OCI-LY7 (cell line): ENCODE measurements at regions not wholly inside any gene's neighbourhood (a gene's known extent, or its start where the extent isn't known, plus 50 kb on each side); places are given as distances from the start of the nearest gene placed in this dataset.

Experiments used
- BruUV-seq: library from RNA; stranded (reverse); fragments of 400-500 nt; replicated peaks from 2 replicates; lab custom pipeline; 2021; lab: Mats Ljungman, UMichigan
- CTCF ChIA-PET: fragments of 300-600 bp; sonication (Branson Sonifier 250); formaldehyde crosslinking; loops from one replicate; lab custom pipeline; 2022; ENCODE audit warnings: antibody characterized with exemption; ENCODE audit not compliant: unreplicated experiment; lab: Charles Lee
- POLR2A ChIA-PET: fragments of 300-600 bp; sonication (Branson Sonifier 250); formaldehyde crosslinking; loops from one replicate; lab custom pipeline; 2022; ENCODE audit warnings: antibody characterized with exemption; lab: Charles Lee
- DNase-seq: peaks from one replicate; pipeline ENCODE4 v3.0.0-alpha.2; 2015; ENCODE audit warnings: low spot score
- H2AFZ ChIP-seq: fragments of 200-600 bp; sonication (generic), shearing (Covaris generic); 2 replicates; pipeline ENCODE4 v1.6.1; 2014; ENCODE audit warnings: mild to moderate bottlenecking, antibody characterized with exemption, low read length, moderate library complexity
- H3K27ac ChIP-seq: fragments of 200-600 bp; sonication (generic); 2 replicates; pipeline ENCODE4 v1.5.1; 2014; ENCODE audit warnings: mixed run types, low read depth, mild to moderate bottlenecking, moderate library complexity, low read length, inconsistent platforms; ENCODE audit not compliant: poor library complexity, severe bottlenecking
- H3K36me3 ChIP-seq: fragments of 200-600 bp; sonication (generic); 2 replicates; pipeline ENCODE4 v1.6.1; 2014; ENCODE audit warnings: mild to moderate bottlenecking, antibody characterized with exemption, low read length, moderate library complexity, mixed read lengths; ENCODE audit not compliant: insufficient read depth
- H3K4me1 ChIP-seq: fragments of 200-600 bp; sonication (generic); 2 replicates; pipeline ENCODE4 v1.5.1; 2014; ENCODE audit warnings: mild to moderate bottlenecking, low read length; ENCODE audit not compliant: insufficient read depth, poor library complexity, severe bottlenecking
- H3K4me2 ChIP-seq: fragments of 200-600 bp; sonication (generic); 2 replicates; pipeline ENCODE4 v1.6.1; 2014; ENCODE audit warnings: mild to moderate bottlenecking, low read length
- H3K4me3 ChIP-seq: fragments of 200-600 bp; sonication (generic); 2 replicates; pipeline ENCODE4 v1.5.1; 2014; ENCODE audit warnings: mild to moderate bottlenecking, low read depth, low read length; ENCODE audit not compliant: poor library complexity, severe bottlenecking
- H3K79me2 ChIP-seq: fragments of 200-600 bp; sonication (generic); 2 replicates; pipeline ENCODE4 v1.6.1; 2016; ENCODE audit warnings: low read depth, mild to moderate bottlenecking, low read length, moderate library complexity, mixed read lengths; ENCODE audit not compliant: insufficient read depth
- H3K9me2 ChIP-seq: fragments of 200-600 bp; sonication (generic); 2 replicates; pipeline ENCODE4 v1.6.1; 2016; ENCODE audit warnings: mild to moderate bottlenecking, low read length, mixed read lengths; ENCODE audit not compliant: insufficient read depth
- H3K9me3 ChIP-seq: fragments of 200-600 bp; sonication (generic); 2 replicates; pipeline ENCODE4 v1.6.1; 2014; ENCODE audit warnings: mild to moderate bottlenecking, mixed run types, low read length, mixed read lengths
- H4K20me1 ChIP-seq: fragments of 200-600 bp; sonication (generic); 2 replicates; pipeline ENCODE4 v1.6.1; 2014; ENCODE audit warnings: mild to moderate bottlenecking, antibody characterized with exemption, low read length, moderate library complexity, mixed read lengths; ENCODE audit not compliant: insufficient read depth
- EZH2phosphoT487 ChIP-seq: fragments of 200-600 bp; sonication (generic); IDR thresholded peaks from 2 replicates; pipeline ENCODE4 v1.6.1; 2018; ENCODE audit warnings: low read depth, borderline replicate concordance, mild to moderate bottlenecking, mixed run types, antibody characterized with exemption, low read length, moderate library complexity, mixed read lengths
- intact Hi-C: fragments of 100-400 bp; cut with micrococcal nuclease; formaldehyde crosslinking; loops from one replicate; pipeline ENCODE4 v1.10.0; 2022; ENCODE audit not compliant: unreplicated experiment
- TF ChIP-seq, protein P1 (sequence below): fragments of 200-600 bp; sonication (generic); conservative IDR thresholded peaks from 2 replicates; pipeline ENCODE4 v1.5.1; 2014; ENCODE audit warnings: mild to moderate bottlenecking, antibody characterized with exemption, low read length, moderate library complexity, mixed read lengths

DNA sequence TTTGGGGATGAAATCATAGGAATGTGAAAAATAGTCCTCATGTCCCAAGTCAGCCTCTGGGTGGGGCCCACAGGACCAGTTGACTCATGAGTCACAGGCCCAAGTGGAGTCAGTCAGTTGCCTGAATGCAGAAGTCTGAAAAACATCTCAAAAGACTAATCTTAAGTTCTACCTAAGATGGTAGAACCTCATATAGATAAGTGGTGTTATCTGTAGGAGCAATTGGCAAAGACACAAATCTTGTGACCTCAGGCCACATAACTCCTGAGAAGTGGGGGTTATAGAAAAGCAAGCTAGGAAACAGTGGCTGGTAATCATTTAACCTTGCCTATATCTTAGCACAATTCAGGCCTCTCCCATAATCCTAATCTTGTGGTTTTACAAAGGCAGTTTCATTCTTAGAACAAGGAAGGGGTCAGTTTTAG, 257.1 kb upstream of the SPOPL start:
- Histone ChIP-seq H3K4me2 (no peak overlapping the region), H2AFZ (no peak overlapping the region), H3K4me3 (no peak overlapping the region), H4K20me1 (no peaks in the 10 kb centered on the region), H3K9me2 (no peaks in the 10 kb centered on the region), H3K79me2 (no peaks in the 10 kb centered on the region), H3K9me3 (no peaks in the 10 kb centered on the region), H3K27ac (no peak overlapping the region), H3K4me1 (no peaks in the 10 kb centered on the region), H3K36me3 (no peaks in the 10 kb centered on the region)
- TF ChIP-seq, protein P1, sequence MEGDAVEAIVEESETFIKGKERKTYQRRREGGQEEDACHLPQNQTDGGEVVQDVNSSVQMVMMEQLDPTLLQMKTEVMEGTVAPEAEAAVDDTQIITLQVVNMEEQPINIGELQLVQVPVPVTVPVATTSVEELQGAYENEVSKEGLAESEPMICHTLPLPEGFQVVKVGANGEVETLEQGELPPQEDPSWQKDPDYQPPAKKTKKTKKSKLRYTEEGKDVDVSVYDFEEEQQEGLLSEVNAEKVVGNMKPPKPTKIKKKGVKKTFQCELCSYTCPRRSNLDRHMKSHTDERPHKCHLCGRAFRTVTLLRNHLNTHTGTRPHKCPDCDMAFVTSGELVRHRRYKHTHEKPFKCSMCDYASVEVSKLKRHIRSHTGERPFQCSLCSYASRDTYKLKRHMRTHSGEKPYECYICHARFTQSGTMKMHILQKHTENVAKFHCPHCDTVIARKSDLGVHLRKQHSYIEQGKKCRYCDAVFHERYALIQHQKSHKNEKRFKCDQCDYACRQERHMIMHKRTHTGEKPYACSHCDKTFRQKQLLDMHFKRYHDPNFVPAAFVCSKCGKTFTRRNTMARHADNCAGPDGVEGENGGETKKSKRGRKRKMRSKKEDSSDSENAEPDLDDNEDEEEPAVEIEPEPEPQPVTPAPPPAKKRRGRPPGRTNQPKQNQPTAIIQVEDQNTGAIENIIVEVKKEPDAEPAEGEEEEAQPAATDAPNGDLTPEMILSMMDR = no peak
- no peak for TF ChIP-seq EZH2phosphoT487
- ChIA-PET CTCF (no interaction called here), POLR2A (no interaction called here)
- intact Hi-C loops = no loop called here
- DNase-seq = no peak
- BruUV-seq = no TSS peak

DNA sequence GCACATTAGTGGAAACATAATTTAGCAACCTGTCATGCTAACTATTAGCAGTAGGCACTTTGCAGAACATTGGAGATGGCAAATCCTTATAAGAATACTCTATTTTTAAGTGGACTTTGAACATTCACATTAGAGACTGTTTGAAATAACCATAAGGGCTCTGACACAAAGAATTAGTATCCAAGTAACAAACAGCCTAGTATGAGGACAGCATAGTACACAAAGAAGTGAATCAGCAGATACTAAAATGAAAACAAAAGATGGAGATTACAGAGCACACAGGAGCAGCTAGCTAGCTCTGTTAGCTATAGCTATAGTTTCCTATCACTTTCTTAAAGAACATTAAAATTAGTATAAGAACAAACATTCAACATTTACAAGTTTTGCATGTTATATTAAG, 256.3 kb upstream of the SPOPL start:
- POLR2A ChIA-PET = no interaction called here
- intact Hi-C loops = no loop called here
- no peaks in the 10 kb centered on the region for H3K9me2 ChIP-seq
- no peaks in the 10 kb centered on the region for H3K36me3 ChIP-seq
- no peaks in the 10 kb centered on the region for H3K4me1 ChIP-seq
- no peak overlapping the region for H3K4me2 ChIP-seq
- DNase-seq = no peak
- no peaks in the 10 kb centered on the region for H4K20me1 ChIP-seq
- TF ChIP-seq, protein P1 = no peak
- TF ChIP-seq EZH2phosphoT487 = no peak
- no peak overlapping the region for H3K27ac ChIP-seq
- CTCF ChIA-PET = no interaction called here
- H3K9me3 ChIP-seq = no peaks in the 10 kb centered on the region
- H3K79me2 ChIP-seq = no peaks in the 10 kb centered on the region
- no TSS peak for BruUV-seq
- no peak overlapping the region for H3K4me3 ChIP-seq
- no peak overlapping the region for H2AFZ ChIP-seq

DNA sequence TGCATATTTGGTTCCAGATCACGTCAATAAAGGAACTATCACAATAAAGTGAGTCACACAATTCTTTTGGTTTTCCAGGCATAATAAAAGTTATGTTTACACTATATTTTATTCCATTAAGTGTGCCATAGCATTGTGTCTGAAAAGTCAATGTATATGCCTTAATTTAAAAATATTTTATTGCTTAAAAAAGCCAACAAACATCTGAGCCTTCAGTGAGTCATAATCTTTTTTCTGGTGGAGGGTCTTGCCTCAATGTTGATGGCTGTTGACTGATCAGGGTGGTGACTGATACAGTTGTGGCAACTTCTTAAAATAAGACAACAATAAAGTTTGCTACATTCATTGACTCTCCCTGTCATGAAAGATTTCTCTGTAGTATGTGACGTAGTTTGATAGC, 254.3 kb upstream of the SPOPL start:
- Histone ChIP-seq H3K36me3 (no peaks in the 10 kb centered on the region), H4K20me1 (no peaks in the 10 kb centered on the region), H3K79me2 (no peaks in the 10 kb centered on the region), H2AFZ (no peak overlapping the region), H3K4me1 (no peaks in the 10 kb centered on the region), H3K4me2 (no peak overlapping the region), H3K4me3 (no peak overlapping the region), H3K9me2 (no peaks in the 10 kb centered on the region), H3K27ac (no peak overlapping the region), H3K9me3 (no peaks in the 10 kb centered on the region)
- CTCF ChIA-PET = no interaction called here
- POLR2A ChIA-PET = no interaction called here
- no peak for DNase-seq
- BruUV-seq = no TSS peak
- intact Hi-C loops = no loop called here
- no peak for TF ChIP-seq EZH2phosphoT487
- TF ChIP-seq, protein P1 = no peak
